NK-92 (cell line): ENCODE measurements at regions not wholly inside any gene's neighbourhood (a gene's known extent, or its start where the extent isn't known, plus 50 kb on each side); places are given as distances from the start of the nearest gene placed in this dataset.
"Not testable (repeated sequence)": the region's sequence is repeated elsewhere in the genome, so short reads cannot be mapped to it uniquely, and the experiment has no call there.

ENCODE experiments used
- DNase-seq: peaks from one replicate; lab custom pipeline; 2025; ENCODE audit not compliant: unreplicated experiment; lab: John Stamatoyannopoulos, UW

- no peak for DNase-seq
Observed at GRCh38 chr4:26237916-26238315, 82.9 kb upstream of the RBPJ start.

GRCh38 chr4:26238426-26238777, 82.4 kb upstream of the RBPJ start:
- no peak for DNase-seq

- no peak for DNase-seq
Observed at GRCh38 chr4:26238778-26239679, 81.8 kb upstream of the RBPJ start.

DNA sequence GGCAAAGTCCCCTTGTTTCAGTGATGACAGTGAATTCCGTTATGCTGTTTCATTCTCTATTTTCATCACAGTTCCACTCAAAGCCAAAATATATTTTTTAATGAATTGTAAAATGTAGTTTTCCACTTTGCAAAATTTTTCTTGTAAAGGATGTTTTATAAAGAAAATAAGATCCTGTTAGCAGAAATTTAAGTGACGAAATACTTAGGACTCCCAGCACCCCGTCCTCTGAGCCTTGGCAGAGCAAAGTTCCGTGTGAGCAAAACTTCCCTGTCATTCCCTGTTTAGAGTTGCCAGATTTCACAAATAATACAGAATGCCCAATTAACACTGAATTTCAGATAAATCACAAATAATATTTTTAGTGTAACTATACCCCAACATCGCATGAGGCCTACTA, 81.0 kb upstream of the RBPJ start:
- DNase-seq = no peak

DNA sequence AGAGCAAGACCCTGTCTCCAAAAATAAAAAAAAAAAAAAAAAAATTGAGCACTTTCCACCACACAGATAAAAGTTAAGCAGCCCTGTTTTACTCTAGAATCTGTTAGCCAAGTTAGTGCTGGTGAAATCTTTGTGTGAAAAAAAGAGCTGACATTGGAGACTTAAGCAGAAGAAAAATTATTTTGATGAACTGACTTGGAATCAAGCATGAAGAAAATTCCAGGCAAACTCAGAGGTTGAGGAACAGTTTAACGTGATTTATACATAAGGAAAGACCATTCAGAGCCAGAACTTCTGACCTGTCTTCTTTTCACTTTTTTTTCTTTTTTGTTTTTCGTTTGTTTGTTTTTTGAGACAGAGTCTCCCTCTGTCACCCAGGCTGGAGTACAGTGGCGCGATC, 79.6 kb upstream of the RBPJ start:
- DNase-seq = no peak

DNA sequence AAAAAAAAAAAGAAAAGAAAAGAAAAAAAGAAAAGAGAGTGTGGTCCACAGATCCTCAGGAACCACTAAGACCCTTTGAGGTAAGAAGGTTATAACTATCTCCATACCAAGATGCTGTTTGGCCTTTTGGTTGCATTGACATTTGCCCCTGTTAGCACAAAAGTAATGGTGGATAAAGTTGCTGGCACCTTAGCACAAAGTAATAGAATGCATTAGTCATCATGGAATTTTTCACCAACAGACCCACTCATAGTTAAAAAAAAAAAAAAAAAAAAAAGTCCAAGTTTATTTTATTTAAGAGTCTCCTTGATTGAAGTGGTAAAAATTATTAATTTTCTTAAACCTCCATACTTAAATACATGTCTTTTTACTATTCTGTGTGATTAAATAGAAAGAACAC, 78.4 kb upstream of the RBPJ start:
- no peak for DNase-seq

DNA sequence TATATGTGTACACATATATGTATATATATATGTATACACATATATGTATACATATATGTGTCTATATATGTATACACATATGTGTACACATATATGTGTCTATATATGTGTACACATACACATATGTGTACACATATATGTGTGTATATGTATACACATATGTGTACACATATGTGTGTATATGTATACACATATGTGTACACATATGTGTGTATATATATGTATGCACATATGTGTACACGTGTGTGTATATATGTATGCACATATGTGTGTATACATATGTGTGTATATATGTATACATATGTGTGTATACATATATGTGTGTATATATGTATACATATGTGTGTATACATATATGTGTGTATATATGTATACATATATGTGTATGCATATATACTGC, 76.7 kb upstream of the RBPJ start:
- DNase-seq = not testable (repeated sequence)

- DNase-seq = no peak
Observed at GRCh38 chr4:26248647-26249046, 72.2 kb upstream of the RBPJ start.

DNA sequence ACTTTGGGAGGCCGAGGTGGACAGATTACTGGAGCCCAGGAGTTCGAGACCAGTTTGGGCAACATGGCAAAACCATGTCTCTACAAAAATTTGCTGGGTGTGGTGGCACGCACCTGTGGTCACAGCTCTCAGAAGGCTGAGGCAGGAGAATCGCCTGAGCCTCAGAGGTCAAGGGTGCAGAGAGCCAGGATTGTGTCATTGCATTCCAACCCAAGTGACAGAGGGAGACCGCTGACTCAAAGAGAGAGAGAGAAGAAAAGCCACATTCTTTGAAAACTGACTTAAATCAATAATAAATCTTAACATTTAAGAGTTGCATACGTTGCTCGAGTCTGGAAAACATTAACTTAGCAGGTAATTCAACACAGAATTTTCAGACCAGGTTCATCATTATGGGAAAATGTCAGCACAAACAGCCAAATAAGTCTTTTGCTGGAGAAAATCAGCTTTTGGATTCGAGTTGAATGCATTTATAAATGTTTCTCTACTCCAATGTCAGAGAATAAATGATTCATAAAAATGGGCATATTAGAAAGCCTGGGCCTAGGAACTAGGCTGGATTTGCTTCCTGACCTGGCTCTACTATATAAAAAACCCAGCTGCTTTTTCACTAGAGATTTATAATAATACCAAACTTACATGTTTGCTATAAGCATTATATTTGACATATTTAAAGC, 68.3 kb upstream of the RBPJ start:
- DNase-seq = no peak

DNA sequence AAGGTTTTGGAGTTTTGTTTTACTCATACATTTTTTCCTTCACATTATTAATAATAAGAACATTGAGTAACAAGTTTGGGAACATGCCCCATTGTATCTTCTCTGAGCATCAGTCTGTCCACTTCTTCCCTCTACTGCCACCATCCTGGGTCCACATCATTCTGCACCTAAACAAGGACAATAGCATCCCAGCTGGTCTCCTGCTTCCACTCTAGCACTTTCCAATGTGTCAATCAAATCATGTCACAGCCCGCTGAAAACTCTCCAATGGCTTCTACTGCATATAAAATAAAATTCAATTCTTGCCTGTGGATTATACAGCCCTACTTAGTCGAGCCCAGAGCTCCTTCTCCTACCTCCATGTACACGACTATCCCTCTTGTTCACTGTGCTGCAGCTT, 66.8 kb upstream of the RBPJ start:
- DNase-seq = no peak

GRCh38 chr4:26255989-26256388, 64.8 kb upstream of the RBPJ start:
- no peak for DNase-seq

DNA sequence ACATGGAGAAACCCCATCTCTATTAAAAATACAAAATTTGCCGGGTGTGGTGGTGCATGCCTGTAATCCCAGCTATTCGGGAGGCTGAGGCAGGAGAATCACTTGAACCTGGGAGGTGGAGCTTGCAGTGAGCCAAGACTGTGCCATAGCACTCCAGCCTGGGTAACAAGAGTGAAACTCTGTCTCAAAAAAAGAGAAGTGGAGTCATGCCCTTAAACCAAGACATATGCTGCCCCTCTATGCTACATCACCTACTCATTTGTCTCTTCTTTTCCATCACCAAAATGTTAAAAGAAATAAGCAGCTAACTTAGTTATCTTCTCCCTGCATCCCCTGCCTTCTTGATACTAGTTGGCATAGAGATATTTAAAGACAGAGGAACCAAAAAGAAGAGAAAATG, 63.4 kb upstream of the RBPJ start:
- not testable (repeated sequence) for DNase-seq

- DNase-seq = no peak
Observed at GRCh38 chr4:26257850-26258249, 63.0 kb upstream of the RBPJ start.

- no peak for DNase-seq
Observed at GRCh38 chr4:26260571-26260970, 60.2 kb upstream of the RBPJ start.

DNA sequence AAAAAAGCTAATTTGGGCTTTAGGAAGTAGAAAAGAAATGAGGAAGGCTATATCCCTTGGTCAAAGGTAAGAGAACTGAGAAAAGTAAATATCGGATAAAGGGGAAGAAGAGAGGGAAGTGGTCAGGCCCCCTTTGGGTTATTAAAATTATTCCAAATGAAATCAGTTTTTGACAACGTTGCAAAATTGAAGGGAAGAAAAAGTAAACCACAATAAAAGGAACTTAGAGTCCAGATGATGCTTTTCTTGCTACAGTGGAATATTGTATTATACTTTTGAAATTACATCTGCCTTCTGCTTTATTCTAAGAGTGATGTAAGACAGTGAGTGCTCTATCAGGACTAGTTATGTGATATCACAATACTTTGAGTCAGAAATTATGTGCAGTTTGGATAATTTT, 59.4 kb upstream of the RBPJ start:
- no peak for DNase-seq

DNA sequence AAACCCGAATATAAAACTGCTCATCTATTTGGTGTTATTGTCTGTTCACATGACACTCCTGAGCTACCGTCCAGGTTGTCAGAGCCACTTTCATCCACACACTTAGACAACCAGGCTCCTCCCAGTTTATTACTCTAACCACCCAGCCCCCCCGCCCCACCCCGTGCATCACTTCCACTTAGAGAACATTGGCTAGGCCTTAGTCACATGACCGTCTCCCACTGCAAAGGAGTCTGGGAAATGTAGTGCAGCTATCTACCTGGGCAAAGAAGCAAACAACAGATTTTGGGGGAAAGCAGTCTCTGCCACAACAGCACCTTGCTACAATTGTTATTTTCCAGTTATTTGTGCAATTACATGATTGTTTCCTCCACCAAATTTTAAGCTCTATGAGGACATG, 57.6 kb upstream of the RBPJ start:
- DNase-seq = no peak

DNA sequence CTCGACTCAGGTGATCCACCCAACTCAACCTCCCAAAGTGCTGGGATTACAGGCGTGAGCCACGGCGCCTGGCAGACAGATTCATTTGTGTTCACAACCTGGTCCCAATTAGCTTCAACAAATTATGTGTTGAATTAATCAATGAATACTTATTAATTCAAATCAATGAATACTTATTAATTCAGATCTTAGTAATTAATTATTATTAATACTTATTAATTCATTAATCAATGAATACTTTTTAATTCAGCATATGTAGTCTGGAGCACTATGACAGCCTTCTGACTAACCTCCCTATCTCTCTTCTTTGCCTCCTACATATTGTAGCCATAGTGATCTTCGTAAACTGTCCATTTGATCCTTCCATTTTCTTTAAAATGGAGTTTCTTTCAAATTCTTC, 56.7 kb upstream of the RBPJ start:
- DNase-seq = no peak

DNA sequence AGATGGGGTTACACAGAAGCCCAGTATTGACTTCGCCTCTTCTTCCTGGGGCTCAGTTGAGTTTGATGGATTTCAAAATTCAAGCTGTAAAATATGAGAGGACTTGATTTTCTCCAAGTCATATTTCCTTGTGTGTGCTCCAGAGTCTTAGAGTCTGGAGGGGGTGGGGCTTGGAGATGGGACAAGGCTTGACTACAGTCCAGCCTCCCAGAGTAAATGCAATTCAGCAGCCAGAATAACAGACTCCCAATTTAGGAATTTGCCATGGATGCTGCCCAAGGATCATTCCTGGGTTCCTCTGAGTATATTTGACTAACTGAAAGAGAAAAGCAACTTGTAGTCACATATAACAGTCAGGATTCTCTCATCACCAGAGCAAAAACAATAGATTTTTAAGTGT, 53.7 kb upstream of the RBPJ start:
- no peak for DNase-seq

DNA sequence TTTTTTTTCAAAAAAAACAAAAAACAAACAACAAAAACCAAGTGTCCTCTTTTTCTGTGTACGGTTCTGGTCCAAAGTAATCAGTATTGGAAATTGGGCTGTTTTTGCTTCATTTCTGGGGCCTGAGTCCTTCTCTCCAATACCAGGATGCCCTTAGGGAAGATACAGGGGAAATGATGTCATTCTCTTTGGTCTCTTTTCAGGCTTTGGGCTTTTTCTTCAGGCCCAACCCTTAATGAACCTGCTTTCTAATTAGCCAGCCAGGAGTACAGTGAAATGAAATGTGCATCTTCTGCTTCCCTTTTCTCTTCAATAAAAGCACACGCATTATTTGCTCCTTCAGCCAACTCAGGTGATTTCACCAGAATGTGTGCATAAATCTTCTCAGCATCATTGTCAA, 52.6 kb upstream of the RBPJ start:
- DNase-seq = no peak

- no peak for DNase-seq
Observed at GRCh38 chr4:26269038-26269437, 51.8 kb upstream of the RBPJ start.
